WTC11 (cell line): ENCODE measurements at regions not wholly inside any gene's neighbourhood (a gene's known extent, or its start where the extent isn't known, plus 50 kb on each side); places are given as distances from the start of the nearest gene placed in this dataset.

Experiments used
- ATAC-seq: fragments of 200-7000 bp; cut with Tn5 transposase; 2 replicates; pipeline ENCODE4 v1.10.0; 2021; ENCODE audit warnings: mild to moderate bottlenecking, moderate library complexity
- CTCF ChIA-PET: fragments of 300-600 bp; sonication (Branson Sonifier 250); formaldehyde crosslinking; loops from one replicate; lab custom pipeline; 2021; ENCODE audit warnings: antibody characterized with exemption; lab: Charles Lee
- POLR2A ChIA-PET: fragments of 350-600 bp; sonication (Branson Sonifier 250); formaldehyde crosslinking; loops from one replicate; lab custom pipeline; 2021; ENCODE audit warnings: antibody characterized with exemption; lab: Charles Lee
- DNase-seq: peaks from one replicate; pipeline ENCODE4 v3.0.0; 2021; ENCODE audit warnings: low spot score
- H3K27ac Mint-ChIP-seq: 2 replicates; pipeline ENCODE4 v1.8.0; 2021; ENCODE audit warnings: mixed read lengths
- H3K27me3 Mint-ChIP-seq: 2 replicates; pipeline ENCODE4 v1.8.0; 2021; ENCODE audit warnings: low read depth, mild to moderate bottlenecking, moderate library complexity, mixed read lengths
- H3K36me3 Mint-ChIP-seq: 2 replicates; pipeline ENCODE4 v1.8.0; 2021; ENCODE audit warnings: mixed read lengths
- H3K4me1 Mint-ChIP-seq: 2 replicates; pipeline ENCODE4 v1.8.0; 2022; ENCODE audit warnings: mixed read lengths
- H3K4me3 Mint-ChIP-seq: 2 replicates; pipeline ENCODE4 v1.8.0; 2021; ENCODE audit warnings: mild to moderate bottlenecking, moderate library complexity, mixed read lengths
- H3K9me3 Mint-ChIP-seq: 2 replicates; pipeline ENCODE4 v1.8.0; 2021; ENCODE audit warnings: mixed read lengths
- HMGA2 ChIP-seq: fragments of 250-450 bp; sonication (Bioruptor Pico); IDR thresholded peaks from 2 replicates; pipeline ENCODE4 v1.4.0; 2021; ENCODE audit warnings: mild to moderate bottlenecking, moderate library complexity
- JAZF1 ChIP-seq: fragments of 250-450 bp; sonication (Bioruptor Pico); IDR thresholded peaks from 2 replicates; pipeline ENCODE4 v1.9.0; 2021; ENCODE audit warnings: moderate library complexity, mild to moderate bottlenecking, inconsistent platforms
- OVOL2 ChIP-seq: fragments of 250-450 bp; sonication (Bioruptor Pico); IDR thresholded peaks from 2 replicates; pipeline ENCODE4 v1.9.0; 2021; ENCODE audit warnings: mild to moderate bottlenecking, borderline replicate concordance
- PRRX2 ChIP-seq: fragments of 250-450 bp; sonication (Bioruptor Pico); IDR thresholded peaks from 2 replicates; pipeline ENCODE4 v1.8.0; 2021; ENCODE audit warnings: mild to moderate bottlenecking
- ZNF317 ChIP-seq: sonication (generic); formaldehyde crosslinking; IDR thresholded peaks from 2 replicates; pipeline ENCODE4 v1.8.1; 2023; ENCODE audit warnings: low read depth, mild to moderate bottlenecking, moderate library complexity, missing genetic modification reagents, borderline replicate concordance
- ZSCAN18 ChIP-seq: fragments of 250-450 bp; sonication (Bioruptor Pico); IDR thresholded peaks from 2 replicates; pipeline ENCODE4 v2.1.2; 2022; ENCODE audit warnings: mild to moderate bottlenecking, moderate library complexity
- TF ChIP-seq, protein P1 (sequence below): sonication (generic); formaldehyde crosslinking; IDR thresholded peaks from 2 replicates; pipeline ENCODE4 v1.8.1; 2023; ENCODE audit warnings: mild to moderate bottlenecking, moderate library complexity, missing genetic modification reagents
- TF ChIP-seq, protein P2 (sequence below): sonication (generic); formaldehyde crosslinking; IDR thresholded peaks from 2 replicates; pipeline ENCODE4 v1.8.0; 2023; ENCODE audit warnings: missing genetic modification reagents
- TF ChIP-seq, protein P3 (sequence below): sonication (generic); formaldehyde crosslinking; IDR thresholded peaks from 2 replicates; pipeline ENCODE4 v1.8.0; 2022; ENCODE audit warnings: mild to moderate bottlenecking, missing genetic modification reagents
- TF ChIP-seq, protein P4 (sequence below): sonication (generic); formaldehyde crosslinking; IDR thresholded peaks from 2 replicates; pipeline ENCODE4 v1.8.1; 2022; ENCODE audit warnings: mild to moderate bottlenecking, missing genetic modification reagents, moderate library complexity, borderline replicate concordance
- TF ChIP-seq, protein P5 (sequence below): sonication (generic); formaldehyde crosslinking; IDR thresholded peaks from 2 replicates; pipeline ENCODE4 v1.8.1; 2023; ENCODE audit warnings: mild to moderate bottlenecking, missing genetic modification reagents
- TF ChIP-seq, protein P6 (sequence below): sonication (generic); formaldehyde crosslinking; IDR thresholded peaks from 2 replicates; pipeline ENCODE4 v1.8.1; 2023; ENCODE audit warnings: mild to moderate bottlenecking, missing genetic modification reagents

- TF ChIP-seq JAZF1 (CRISPR knock-in tag) (no peak), OVOL2 (CRISPR knock-in tag) (no peak), HMGA2 (no peak)
- TF ChIP-seq, protein P1, sequence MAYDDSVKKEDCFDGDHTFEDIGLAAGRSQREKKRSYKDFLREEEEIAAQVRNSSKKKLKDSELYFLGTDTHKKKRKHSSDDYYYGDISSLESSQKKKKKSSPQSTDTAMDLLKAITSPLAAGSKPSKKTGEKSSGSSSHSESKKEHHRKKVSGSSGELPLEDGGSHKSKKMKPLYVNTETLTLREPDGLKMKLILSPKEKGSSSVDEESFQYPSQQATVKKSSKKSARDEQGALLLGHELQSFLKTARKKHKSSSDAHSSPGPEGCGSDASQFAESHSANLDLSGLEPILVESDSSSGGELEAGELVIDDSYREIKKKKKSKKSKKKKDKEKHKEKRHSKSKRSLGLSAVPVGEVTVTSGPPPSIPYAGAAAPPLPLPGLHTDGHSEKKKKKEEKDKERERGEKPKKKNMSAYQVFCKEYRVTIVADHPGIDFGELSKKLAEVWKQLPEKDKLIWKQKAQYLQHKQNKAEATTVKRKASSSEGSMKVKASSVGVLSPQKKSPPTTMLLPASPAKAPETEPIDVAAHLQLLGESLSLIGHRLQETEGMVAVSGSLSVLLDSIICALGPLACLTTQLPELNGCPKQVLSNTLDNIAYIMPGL (CRISPR knock-in tag), result no peak
- TF ChIP-seq, protein P2, sequence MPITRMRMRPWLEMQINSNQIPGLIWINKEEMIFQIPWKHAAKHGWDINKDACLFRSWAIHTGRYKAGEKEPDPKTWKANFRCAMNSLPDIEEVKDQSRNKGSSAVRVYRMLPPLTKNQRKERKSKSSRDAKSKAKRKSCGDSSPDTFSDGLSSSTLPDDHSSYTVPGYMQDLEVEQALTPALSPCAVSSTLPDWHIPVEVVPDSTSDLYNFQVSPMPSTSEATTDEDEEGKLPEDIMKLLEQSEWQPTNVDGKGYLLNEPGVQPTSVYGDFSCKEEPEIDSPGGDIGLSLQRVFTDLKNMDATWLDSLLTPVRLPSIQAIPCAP (CRISPR knock-in tag), result no peak
- TF ChIP-seq, protein P3, sequence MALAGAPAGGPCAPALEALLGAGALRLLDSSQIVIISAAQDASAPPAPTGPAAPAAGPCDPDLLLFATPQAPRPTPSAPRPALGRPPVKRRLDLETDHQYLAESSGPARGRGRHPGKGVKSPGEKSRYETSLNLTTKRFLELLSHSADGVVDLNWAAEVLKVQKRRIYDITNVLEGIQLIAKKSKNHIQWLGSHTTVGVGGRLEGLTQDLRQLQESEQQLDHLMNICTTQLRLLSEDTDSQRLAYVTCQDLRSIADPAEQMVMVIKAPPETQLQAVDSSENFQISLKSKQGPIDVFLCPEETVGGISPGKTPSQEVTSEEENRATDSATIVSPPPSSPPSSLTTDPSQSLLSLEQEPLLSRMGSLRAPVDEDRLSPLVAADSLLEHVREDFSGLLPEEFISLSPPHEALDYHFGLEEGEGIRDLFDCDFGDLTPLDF (CRISPR knock-in tag), result no peak
- TF ChIP-seq, protein P4, sequence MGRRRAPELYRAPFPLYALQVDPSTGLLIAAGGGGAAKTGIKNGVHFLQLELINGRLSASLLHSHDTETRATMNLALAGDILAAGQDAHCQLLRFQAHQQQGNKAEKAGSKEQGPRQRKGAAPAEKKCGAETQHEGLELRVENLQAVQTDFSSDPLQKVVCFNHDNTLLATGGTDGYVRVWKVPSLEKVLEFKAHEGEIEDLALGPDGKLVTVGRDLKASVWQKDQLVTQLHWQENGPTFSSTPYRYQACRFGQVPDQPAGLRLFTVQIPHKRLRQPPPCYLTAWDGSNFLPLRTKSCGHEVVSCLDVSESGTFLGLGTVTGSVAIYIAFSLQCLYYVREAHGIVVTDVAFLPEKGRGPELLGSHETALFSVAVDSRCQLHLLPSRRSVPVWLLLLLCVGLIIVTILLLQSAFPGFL (CRISPR knock-in tag), result no peak
- TF ChIP-seq, protein P5, sequence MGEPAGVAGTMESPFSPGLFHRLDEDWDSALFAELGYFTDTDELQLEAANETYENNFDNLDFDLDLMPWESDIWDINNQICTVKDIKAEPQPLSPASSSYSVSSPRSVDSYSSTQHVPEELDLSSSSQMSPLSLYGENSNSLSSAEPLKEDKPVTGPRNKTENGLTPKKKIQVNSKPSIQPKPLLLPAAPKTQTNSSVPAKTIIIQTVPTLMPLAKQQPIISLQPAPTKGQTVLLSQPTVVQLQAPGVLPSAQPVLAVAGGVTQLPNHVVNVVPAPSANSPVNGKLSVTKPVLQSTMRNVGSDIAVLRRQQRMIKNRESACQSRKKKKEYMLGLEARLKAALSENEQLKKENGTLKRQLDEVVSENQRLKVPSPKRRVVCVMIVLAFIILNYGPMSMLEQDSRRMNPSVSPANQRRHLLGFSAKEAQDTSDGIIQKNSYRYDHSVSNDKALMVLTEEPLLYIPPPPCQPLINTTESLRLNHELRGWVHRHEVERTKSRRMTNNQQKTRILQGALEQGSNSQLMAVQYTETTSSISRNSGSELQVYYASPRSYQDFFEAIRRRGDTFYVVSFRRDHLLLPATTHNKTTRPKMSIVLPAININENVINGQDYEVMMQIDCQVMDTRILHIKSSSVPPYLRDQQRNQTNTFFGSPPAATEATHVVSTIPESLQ (CRISPR knock-in tag), result no peak
- TF ChIP-seq, protein P6, sequence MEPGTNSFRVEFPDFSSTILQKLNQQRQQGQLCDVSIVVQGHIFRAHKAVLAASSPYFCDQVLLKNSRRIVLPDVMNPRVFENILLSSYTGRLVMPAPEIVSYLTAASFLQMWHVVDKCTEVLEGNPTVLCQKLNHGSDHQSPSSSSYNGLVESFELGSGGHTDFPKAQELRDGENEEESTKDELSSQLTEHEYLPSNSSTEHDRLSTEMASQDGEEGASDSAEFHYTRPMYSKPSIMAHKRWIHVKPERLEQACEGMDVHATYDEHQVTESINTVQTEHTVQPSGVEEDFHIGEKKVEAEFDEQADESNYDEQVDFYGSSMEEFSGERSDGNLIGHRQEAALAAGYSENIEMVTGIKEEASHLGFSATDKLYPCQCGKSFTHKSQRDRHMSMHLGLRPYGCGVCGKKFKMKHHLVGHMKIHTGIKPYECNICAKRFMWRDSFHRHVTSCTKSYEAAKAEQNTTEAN (CRISPR knock-in tag), result no peak
- TF ChIP-seq, all 79 proteins: peak for 0
- Mint-ChIP-seq H3K4me3 (no peak overlapping the region), H3K36me3 (peaks cover 8% of the 10 kb centered on the region), H3K4me1 (no peaks in the 10 kb centered on the region), H3K27me3 (no peaks in the 10 kb centered on the region; the same call in 1 of the 2 replicates), H3K9me3 (peaks cover 22% of the 10 kb centered on the region), H3K27ac (no peak overlapping the region)
- no peak for DNase-seq
- ChIA-PET POLR2A (no interaction called here), CTCF (interaction anchor here (0.6 to 1.2 kb wide), 2 partner anchors 9 to 15 kb away, joined by 3 read pairs; no protein-coding TSS in a partner anchor)
- no peak; the same call in 1 of the 2 replicates for ATAC-seq
Observed at GRCh38 chr16:64469906-64470702, 651.8 kb downstream of the CDH11 start.

GRCh38 chr16:64469351-64469750, 652.5 kb downstream of the CDH11 start:
- peaks cover 22% of the 10 kb centered on the region for H3K9me3 Mint-ChIP-seq
- H3K36me3 Mint-ChIP-seq, result peaks cover 8% of the 10 kb centered on the region
- no peaks in the 10 kb centered on the region for H3K4me1 Mint-ChIP-seq
- CTCF ChIA-PET, result interaction anchor here (1.2 kb wide), 1 partner anchor 10 kb away, joined by 3 read pairs; no protein-coding TSS in a partner anchor
- ATAC-seq (no peak), DNase-seq (no peak)
- POLR2A ChIA-PET, result no interaction called here
- TF ChIP-seq ZNF317 (CRISPR knock-in tag), result no peak
- no peak for TF ChIP-seq ZSCAN18 (CRISPR knock-in tag)
- TF ChIP-seq PRRX2 (CRISPR knock-in tag), result no peak
- no peaks in the 10 kb centered on the region; the same call in 1 of the 2 replicates for H3K27me3 Mint-ChIP-seq
- H3K4me3 Mint-ChIP-seq, result no peak overlapping the region
- H3K27ac Mint-ChIP-seq, result no peak overlapping the region
